Keratinocyte (primary cell): ENCODE measurements at regions not wholly inside any gene's neighbourhood (a gene's known extent, or its start where the extent isn't known, plus 50 kb on each side); places are given as distances from the start of the nearest gene placed in this dataset.

Experiments used
- DNase-seq: peaks from one replicate; pipeline ENCODE4 v3.0.0-alpha.2; 2011; ENCODE audit warnings: low read depth, missing footprints, low spot score
- FAIRE-seq: peaks from 2 replicates; lab custom pipeline; 2011; peaks lifted over from hg19 to GRCh38; lab: Jason Lieb, UNC
- H2AFZ ChIP-seq: 2 replicates; pipeline ENCODE4 v1.6.0; 2012; ENCODE audit warnings: low read length, control low read depth, inconsistent platforms; ENCODE audit not compliant: control insufficient read depth
- H3K27ac ChIP-seq: 2 replicates; pipeline ENCODE4 v1.5.1; 2011; ENCODE audit warnings: low read length; ENCODE audit not compliant: control insufficient read depth, insufficient read depth
- H3K27me3 ChIP-seq: 3 replicates; pipeline ENCODE4 v1.6.0; 2011; ENCODE audit warnings: low read length; ENCODE audit not compliant: control insufficient read depth, insufficient read depth; ENCODE audit errors: extremely low read depth
- H3K36me3 ChIP-seq, 2 experiments: 2 replicates in 1 of 2; 3 replicates in 1 of 2; pipeline ENCODE4 v1.5.1; 2011; ENCODE audit warnings: low read length in 2 of 2, mild to moderate bottlenecking in 1 of 2; ENCODE audit not compliant: control insufficient read depth in 2 of 2, insufficient read depth in 2 of 2; ENCODE audit errors: extremely low read depth in 1 of 2
- H3K4me1 ChIP-seq: 3 replicates; pipeline ENCODE4 v1.5.1; 2011; ENCODE audit warnings: low read length; ENCODE audit not compliant: control insufficient read depth, insufficient read depth; ENCODE audit errors: extremely low read depth
- H3K4me2 ChIP-seq: 3 replicates; pipeline ENCODE4 v1.6.0; 2011; ENCODE audit warnings: low read depth, low read length; ENCODE audit not compliant: control insufficient read depth, insufficient read depth; ENCODE audit errors: extremely low read depth
- H3K4me3 ChIP-seq, 3 experiments: fragments of 200-600 bp in 1 of 3; sonication (generic) in 1 of 3; 2 replicates in 2 of 3; 3 replicates in 1 of 3; pipeline ENCODE4 v1.5.1; 2011 to 2016; ENCODE audit warnings: low read length in 3 of 3, mild to moderate bottlenecking in 3 of 3, control low read depth in 2 of 3, inconsistent platforms in 1 of 3, low read depth in 1 of 3, mixed read lengths in 1 of 3, mixed run types in 1 of 3, moderate library complexity in 1 of 3; ENCODE audit not compliant: control insufficient read depth in 2 of 3, insufficient read depth in 2 of 3; ENCODE audit errors: extremely low read depth in 1 of 3
- H3K79me2 ChIP-seq: 2 replicates; pipeline ENCODE4 v1.6.0; 2012; ENCODE audit warnings: low read length; ENCODE audit not compliant: control insufficient read depth, insufficient read depth
- H3K9ac ChIP-seq: 3 replicates; pipeline ENCODE4 v1.6.0; 2011; ENCODE audit warnings: low read length; ENCODE audit not compliant: control insufficient read depth, insufficient read depth; ENCODE audit errors: extremely low read depth
- H3K9me1 ChIP-seq: 3 replicates; pipeline ENCODE4 v1.6.0; 2011; ENCODE audit warnings: low read length; ENCODE audit not compliant: control insufficient read depth, insufficient read depth; ENCODE audit errors: extremely low read depth
- H3K9me3 ChIP-seq: 2 replicates; pipeline ENCODE4 v1.5.1; 2012; ENCODE audit warnings: low read depth, low read length; ENCODE audit not compliant: control insufficient read depth
- H4K20me1 ChIP-seq: 3 replicates; pipeline ENCODE4 v1.6.0; 2011; ENCODE audit warnings: low read length; ENCODE audit not compliant: control insufficient read depth, insufficient read depth; ENCODE audit errors: extremely low read depth
- EZH2 ChIP-seq: IDR thresholded peaks from one replicate; pipeline ENCODE4 v1.6.1; 2012; ENCODE audit warnings: inconsistent platforms, mild to moderate bottlenecking, low read length, moderate library complexity
- dilution Hi-C: fragments of 300-500 bp; cut with MboI; formaldehyde crosslinking; loops from one replicate; pipeline ENCODE4 v1.7.0; 2020; ENCODE audit warnings: low sequenced_read_pairs; ENCODE audit not compliant: extremely low pct_ligation_motif_present
- TF ChIP-seq, protein P1 (sequence below), 3 experiments: IDR thresholded peaks in 1 of 3; conservative IDR thresholded peaks in 1 of 3; optimal IDR thresholded peaks in 1 of 3; 2 replicates in 2 of 3; 3 replicates in 1 of 3; pipeline versions ENCODE3 to v1.5.1; 2011; ENCODE audit warnings: low read length in 3 of 3, mild to moderate bottlenecking in 3 of 3, moderate library complexity in 2 of 3, control low read depth in 1 of 3, inconsistent platforms in 1 of 3; ENCODE audit not compliant: insufficient read depth in 2 of 3; ENCODE audit errors: extremely low read depth in 1 of 3

DNA sequence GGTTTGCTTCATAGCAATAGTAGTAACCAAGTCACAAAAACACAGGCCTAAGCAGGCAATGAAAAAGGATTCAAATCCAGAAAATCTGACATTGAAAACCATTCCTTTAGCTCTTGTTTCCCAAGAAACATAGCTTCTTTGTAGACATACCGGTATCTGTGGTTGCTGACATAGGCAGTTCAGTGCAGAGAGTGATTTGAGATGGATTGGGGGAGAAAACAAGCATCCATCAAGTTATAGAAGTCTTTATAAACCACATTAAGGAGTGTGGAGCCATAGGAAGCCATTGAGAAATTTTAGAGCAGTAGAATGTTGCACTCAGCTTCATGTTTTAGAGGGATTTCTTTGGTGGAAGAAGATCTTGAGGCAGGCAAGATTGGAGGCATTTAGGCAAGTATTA, 91.2 kb upstream of the MARCKS start:
- no peaks in the 10 kb centered on the region for H3K27me3 ChIP-seq
- no peaks in the 10 kb centered on the region for H3K79me2 ChIP-seq
- FAIRE-seq: no peak
- DNase-seq: no peak
- no peaks in the 10 kb centered on the region for H3K9me3 ChIP-seq
- H4K20me1 ChIP-seq: no peaks in the 10 kb centered on the region
- TF ChIP-seq, protein P1, sequence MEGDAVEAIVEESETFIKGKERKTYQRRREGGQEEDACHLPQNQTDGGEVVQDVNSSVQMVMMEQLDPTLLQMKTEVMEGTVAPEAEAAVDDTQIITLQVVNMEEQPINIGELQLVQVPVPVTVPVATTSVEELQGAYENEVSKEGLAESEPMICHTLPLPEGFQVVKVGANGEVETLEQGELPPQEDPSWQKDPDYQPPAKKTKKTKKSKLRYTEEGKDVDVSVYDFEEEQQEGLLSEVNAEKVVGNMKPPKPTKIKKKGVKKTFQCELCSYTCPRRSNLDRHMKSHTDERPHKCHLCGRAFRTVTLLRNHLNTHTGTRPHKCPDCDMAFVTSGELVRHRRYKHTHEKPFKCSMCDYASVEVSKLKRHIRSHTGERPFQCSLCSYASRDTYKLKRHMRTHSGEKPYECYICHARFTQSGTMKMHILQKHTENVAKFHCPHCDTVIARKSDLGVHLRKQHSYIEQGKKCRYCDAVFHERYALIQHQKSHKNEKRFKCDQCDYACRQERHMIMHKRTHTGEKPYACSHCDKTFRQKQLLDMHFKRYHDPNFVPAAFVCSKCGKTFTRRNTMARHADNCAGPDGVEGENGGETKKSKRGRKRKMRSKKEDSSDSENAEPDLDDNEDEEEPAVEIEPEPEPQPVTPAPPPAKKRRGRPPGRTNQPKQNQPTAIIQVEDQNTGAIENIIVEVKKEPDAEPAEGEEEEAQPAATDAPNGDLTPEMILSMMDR (optimal IDR thresholded peaks at IDR 0.05 in 1 of 3, IDR thresholded peaks at IDR 0.05 in 1 of 3, conservative IDR thresholded peaks at IDR 0.05 in 1 of 3; ENCODE audit: extremely low read depth in 1 of 3, insufficient read depth in 2 of 3, low read length in 3 of 3): no peak
- no peak for TF ChIP-seq EZH2
- no peaks in the 10 kb centered on the region for H3K36me3 ChIP-seq
- no peak overlapping the region for H2AFZ ChIP-seq
- H3K9me1 ChIP-seq: no peaks in the 10 kb centered on the region
- H3K27ac ChIP-seq: no peak overlapping the region
- H3K4me3 ChIP-seq: no peak overlapping the region
- dilution Hi-C loops: no loop called here
- H3K9ac ChIP-seq: no peak overlapping the region
- no peak overlapping the region for H3K4me2 ChIP-seq
- peaks cover 18% of the 10 kb centered on the region for H3K4me1 ChIP-seq

DNA sequence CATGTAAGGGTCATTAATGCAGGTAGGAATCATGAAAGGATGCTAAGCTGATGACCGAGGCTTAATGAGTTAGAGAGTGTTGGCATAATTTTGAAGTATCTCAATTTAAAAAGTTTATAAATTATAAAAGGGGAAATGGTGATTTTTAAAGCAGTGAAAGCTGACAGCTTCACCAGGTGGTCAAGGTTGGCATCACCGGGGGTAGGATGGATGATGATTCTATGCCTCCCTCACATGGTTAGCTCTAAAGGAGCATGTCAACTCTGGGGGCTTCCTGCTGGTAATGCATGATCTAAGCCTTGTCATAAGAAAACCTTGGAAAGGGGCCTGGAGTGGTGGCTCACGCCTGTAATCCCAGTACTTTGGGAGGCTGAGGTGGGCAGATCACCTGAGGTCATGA, 89.2 kb upstream of the MARCKS start:
- no peak for FAIRE-seq
- Histone ChIP-seq H2AFZ (no peak overlapping the region), H3K9me3 (no peaks in the 10 kb centered on the region), H3K9me1 (no peaks in the 10 kb centered on the region), H4K20me1 (no peaks in the 10 kb centered on the region), H3K9ac (no peak overlapping the region), H3K4me1 (peaks cover 12% of the 10 kb centered on the region), H3K4me3 (no peak overlapping the region), H3K27ac (no peak overlapping the region), H3K4me2 (no peak overlapping the region), H3K27me3 (no peaks in the 10 kb centered on the region), H3K36me3 (no peaks in the 10 kb centered on the region), H3K79me2 (no peaks in the 10 kb centered on the region)
- dilution Hi-C loops: no loop called here
- no peak for TF ChIP-seq EZH2
- TF ChIP-seq, protein P1 (optimal IDR thresholded peaks at IDR 0.05 in 1 of 3, IDR thresholded peaks at IDR 0.05 in 1 of 3, conservative IDR thresholded peaks at IDR 0.05 in 1 of 3; ENCODE audit: extremely low read depth in 1 of 3, insufficient read depth in 2 of 3, low read length in 3 of 3): no peak
- no peak for DNase-seq
